Natural killer cell (primary cell): ENCODE measurements at regions not wholly inside any gene's neighbourhood (a gene's known extent, or its start where the extent isn't known, plus 50 kb on each side); places are given as distances from the start of the nearest gene placed in this dataset.

Experiments used
- ATAC-seq, 3 donors: fragments of 150-1000 bp in 2 of 3; fragments of 200-7000 bp in 1 of 3; cut with Tn5 transposase; 1 replicate in 1 of 3; 2 replicates in 2 of 3; pipeline ENCODE4 v1.10.0; 2021; ENCODE audit warnings: mild to moderate bottlenecking in 2 of 3, moderate library complexity in 2 of 3
- DNase-seq, 2 donors: peaks; one replicate each; pipeline versions ENCODE4 v3.0.0 to v3.0.0-alpha.2; 2013 to 2021; ENCODE audit warnings: mixed read lengths in 1 of 2
- H3K27ac ChIP-seq: one replicate; pipeline ENCODE4 v1.5.1; 2013; ENCODE audit warnings: mild to moderate bottlenecking, low read length
- H3K27me3 ChIP-seq: one replicate; pipeline ENCODE4 v1.6.1; 2013; ENCODE audit warnings: low read length; ENCODE audit not compliant: control insufficient read depth, insufficient read depth
- H3K36me3 ChIP-seq: one replicate; pipeline ENCODE4 v1.6.1; 2013; ENCODE audit warnings: low read length; ENCODE audit not compliant: control insufficient read depth, insufficient read depth
- H3K4me1 ChIP-seq: one replicate; pipeline ENCODE4 v1.6.1; 2013; ENCODE audit warnings: low read length; ENCODE audit not compliant: control insufficient read depth, insufficient read depth
- H3K4me3 ChIP-seq: one replicate; pipeline ENCODE4 v1.5.1; 2013; ENCODE audit warnings: low read length
- H3K9me3 ChIP-seq: one replicate; pipeline ENCODE4 v1.6.1; 2013; ENCODE audit warnings: low read length; ENCODE audit not compliant: control insufficient read depth, insufficient read depth
- H3K27ac Mint-ChIP-seq, 2 donors: one replicate each; pipeline ENCODE4 v1.8.0; 2022; ENCODE audit warnings: mild to moderate bottlenecking in 2 of 2, mixed read lengths in 2 of 2, moderate library complexity in 1 of 2
- H3K27me3 Mint-ChIP-seq, 2 donors: one replicate each; pipeline ENCODE4 v1.8.0; 2022; ENCODE audit warnings: low read depth in 2 of 2, mixed read lengths in 2 of 2
- H3K36me3 Mint-ChIP-seq: one replicate; pipeline ENCODE4 v1.8.0; 2022; ENCODE audit warnings: mixed read lengths
- H3K4me1 Mint-ChIP-seq, 2 donors: one replicate each; pipeline ENCODE4 v1.8.0; 2022; ENCODE audit warnings: mixed read lengths in 2 of 2
- H3K4me3 Mint-ChIP-seq: one replicate; pipeline ENCODE4 v1.8.0; 2022; ENCODE audit warnings: mild to moderate bottlenecking, moderate library complexity, mixed read lengths
- H3K9me3 Mint-ChIP-seq, 2 donors: one replicate each; pipeline ENCODE4 v1.8.0; 2022; ENCODE audit warnings: mixed read lengths in 2 of 2
- CTCF ChIP-seq: fragments of 200-600 bp; IDR thresholded peaks from one replicate; pipeline ENCODE4 v1.8.0; 2022; ENCODE audit warnings: antibody characterized with exemption
- WGBS: methylation state at CpG from one replicate; pipeline ENCODE4 v1.1.7; 2013; ENCODE audit warnings: missing lambda C conversion rate; ENCODE audit not compliant: insufficient coverage; 5-methylcytosine and 5-hydroxymethylcytosine counted together
- intact Hi-C: fragments of 100-400 bp; cut with micrococcal nuclease; formaldehyde crosslinking; loops from one replicate; pipeline ENCODE4 v1.14.2; 2022

DNA sequence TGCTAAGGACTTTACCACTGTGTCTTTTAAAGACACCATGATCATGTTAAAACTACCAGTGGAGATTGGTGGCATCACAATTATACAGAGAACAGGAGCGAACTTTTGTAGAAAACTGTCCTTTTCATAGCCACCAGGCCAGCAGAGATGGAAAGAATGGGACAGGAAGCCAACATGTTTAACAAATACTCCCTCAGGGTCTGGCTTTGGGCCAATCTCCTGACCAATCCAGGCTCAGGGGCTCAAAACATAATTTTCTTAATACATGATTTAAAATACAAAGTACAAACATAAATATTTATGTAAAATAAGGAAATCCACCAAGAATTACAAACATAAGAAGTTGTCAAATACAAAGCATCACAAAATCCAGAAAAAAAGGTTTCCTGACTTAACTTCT is 266.0 kb downstream of the VPS13C start:
- Mint-ChIP-seq H3K27me3 (peaks cover 21 to 32% of the 10 kb centered on the region in 2 donors), H3K27ac (no peak overlapping the region), H3K9me3 (no peaks in the 10 kb centered on the region), H3K4me3 (no peak overlapping the region), H3K4me1 (no peaks in the 10 kb centered on the region), H3K36me3 (no peaks in the 10 kb centered on the region)
- DNase-seq: no peak
- Histone ChIP-seq H3K27ac (no peak overlapping the region), H3K36me3 (no peaks in the 10 kb centered on the region), H3K4me3 (no peak overlapping the region), H3K27me3 (peaks cover 2% of the 10 kb centered on the region), H3K4me1 (no peaks in the 10 kb centered on the region), H3K9me3 (no peaks in the 10 kb centered on the region)
- intact Hi-C loops: no loop called here
- 71% methylated on average over 1 of the region's 1 CpG for WGBS
- no peak for ATAC-seq
- TF ChIP-seq CTCF: no peak

GRCh38 chr15:61784734-61785133 is 275.5 kb downstream of the VPS13C start:
- no peaks in the 10 kb centered on the region for H3K36me3 ChIP-seq
- Mint-ChIP-seq H3K4me3 (no peak overlapping the region), H3K27ac (no peak overlapping the region), H3K36me3 (no peaks in the 10 kb centered on the region), H3K27me3 (peaks cover 12 to 37% of the 10 kb centered on the region in 2 donors), H3K9me3 (peaks cover 0 to 3% of the 10 kb centered on the region in 2 donors), H3K4me1 (peaks cover 3% of the 10 kb centered on the region in 2 donors)
- H3K27ac ChIP-seq: no peak overlapping the region
- ATAC-seq: no peak
- H3K27me3 ChIP-seq: no peaks in the 10 kb centered on the region
- H3K9me3 ChIP-seq: no peaks in the 10 kb centered on the region
- no peak overlapping the region for H3K4me3 ChIP-seq
- no peak for TF ChIP-seq CTCF
- 87% methylated on average over 4 of the region's 4 CpGs for WGBS
- DNase-seq: no peak
- intact Hi-C loops: no loop called here
- H3K4me1 ChIP-seq: no peaks in the 10 kb centered on the region

DNA sequence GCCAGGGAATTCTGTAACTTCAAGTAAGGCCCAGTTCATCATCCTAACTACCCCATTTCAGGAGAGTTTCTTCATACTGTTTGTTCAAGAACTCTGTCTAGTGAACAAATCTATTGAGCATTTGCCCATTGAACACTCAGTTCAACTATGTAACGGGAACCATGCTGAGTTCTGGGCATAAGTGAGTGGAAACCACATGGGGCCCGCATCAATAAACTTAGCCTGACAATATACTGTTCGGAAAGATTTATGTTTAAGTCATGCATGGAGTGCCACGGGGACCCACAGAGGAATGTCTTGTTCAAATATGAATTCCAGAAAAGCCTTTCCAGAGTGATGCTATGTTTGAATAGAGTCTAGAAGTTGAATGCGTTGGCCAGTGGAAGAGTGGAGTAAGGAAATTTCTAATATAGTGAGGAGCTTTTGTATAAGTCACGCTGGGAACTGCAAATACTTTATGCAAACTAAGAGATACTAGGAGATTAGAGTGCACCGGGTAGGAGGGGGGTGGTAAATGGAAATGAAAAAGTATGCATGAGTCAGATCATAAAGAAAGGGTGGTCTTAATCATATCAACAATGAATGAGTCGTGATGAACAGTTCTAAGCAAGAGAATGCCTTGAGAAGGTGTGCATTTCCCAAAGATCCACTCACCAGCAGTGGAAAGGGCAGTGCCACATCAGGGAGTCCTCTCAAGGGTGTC is 279.8 kb downstream of the VPS13C start:
- Histone ChIP-seq H3K36me3 (no peaks in the 10 kb centered on the region), H3K27me3 (no peaks in the 10 kb centered on the region), H3K4me3 (no peak overlapping the region), H3K9me3 (no peaks in the 10 kb centered on the region), H3K4me1 (no peaks in the 10 kb centered on the region), H3K27ac (no peak overlapping the region)
- H3K4me1 Mint-ChIP-seq: peaks cover 7 to 9% of the 10 kb centered on the region in 2 donors
- TF ChIP-seq CTCF: no peak
- H3K9me3 Mint-ChIP-seq: no peaks in the 10 kb centered on the region
- no peak overlapping the region for H3K4me3 Mint-ChIP-seq
- DNase-seq (no peak), ATAC-seq (no peak)
- intact Hi-C loops: no loop called here
- H3K27ac Mint-ChIP-seq: no peak overlapping the region
- WGBS: 87% methylated on average over 8 of the region's 8 CpGs
- peaks cover 14 to 33% of the 10 kb centered on the region in 2 donors for H3K27me3 Mint-ChIP-seq
- H3K36me3 Mint-ChIP-seq: no peaks in the 10 kb centered on the region

DNA sequence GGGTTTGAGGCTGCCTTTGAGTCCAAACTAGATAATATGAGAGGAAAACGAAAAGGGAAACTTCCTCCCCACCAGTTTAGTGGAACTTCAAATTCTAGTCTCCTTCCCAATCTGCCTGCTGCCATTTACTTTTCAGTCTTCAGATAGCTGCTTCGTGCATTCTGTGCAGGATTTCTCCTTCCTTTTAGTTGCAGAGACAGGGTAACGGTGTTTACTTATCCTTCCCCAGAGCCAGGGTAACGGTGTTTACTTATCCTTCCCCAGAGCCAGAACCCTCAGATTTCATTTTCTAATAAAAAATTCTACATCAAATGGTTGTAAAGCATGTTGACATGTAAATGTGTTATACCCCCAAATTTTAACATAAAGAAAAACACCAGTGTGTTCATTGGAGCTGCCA is 282.6 kb downstream of the VPS13C start:
- 89% methylated on average over 4 of the region's 4 CpGs for WGBS
- peaks cover 14 to 33% of the 10 kb centered on the region in 2 donors for H3K27me3 Mint-ChIP-seq
- peaks cover 7 to 9% of the 10 kb centered on the region in 2 donors for H3K4me1 Mint-ChIP-seq
- ATAC-seq: no peak
- no peaks in the 10 kb centered on the region for H3K4me1 ChIP-seq
- H3K27me3 ChIP-seq: no peaks in the 10 kb centered on the region
- no peak for TF ChIP-seq CTCF
- H3K9me3 ChIP-seq: no peaks in the 10 kb centered on the region
- intact Hi-C loops: no loop called here
- no peak overlapping the region for H3K4me3 Mint-ChIP-seq
- H3K36me3 ChIP-seq: no peaks in the 10 kb centered on the region
- H3K9me3 Mint-ChIP-seq: no peaks in the 10 kb centered on the region
- no peak overlapping the region for H3K4me3 ChIP-seq
- H3K27ac ChIP-seq: no peak overlapping the region
- no peak for DNase-seq
- no peak overlapping the region for H3K27ac Mint-ChIP-seq
- no peaks in the 10 kb centered on the region for H3K36me3 Mint-ChIP-seq
